ENCODE measurements at regions not wholly inside any gene's neighbourhood (a gene's known extent, or its start where the extent isn't known, plus 50 kb on each side); places are given as distances from the start of the nearest gene placed in this dataset.

DNA sequence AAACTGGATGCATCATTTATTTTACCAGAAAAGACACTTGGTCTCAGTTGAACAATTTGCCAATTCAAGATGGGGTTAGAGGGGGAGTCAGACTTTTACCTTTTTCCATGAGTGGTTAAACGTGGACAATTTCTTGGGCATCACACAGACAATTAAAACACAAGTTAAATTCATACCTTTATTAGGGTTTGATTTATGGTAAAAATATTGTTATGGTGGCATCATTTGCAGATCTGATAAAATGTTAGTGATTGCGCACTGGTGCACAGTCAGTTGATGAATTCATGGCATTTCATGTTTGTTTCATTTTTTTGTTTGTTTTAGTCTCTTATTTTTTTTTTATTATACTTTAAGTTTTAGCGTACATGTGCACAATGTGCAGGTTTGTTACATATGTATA is 399.9 kb downstream of the DOK5 start:
- Histone ChIP-seq H3K4me1 (no peaks in the 10 kb centered on the region), H3K36me3 (no peaks in the 10 kb centered on the region), H3K27ac (no peak overlapping the region), H3K27me3 (no peaks in the 10 kb centered on the region), H3K4me3 (no peak overlapping the region), H3K9me3 (no peaks in the 10 kb centered on the region)
- TF ChIP-seq CTCF (IDR thresholded peaks at IDR 0.05), result no peak
- TF ChIP-seq POLR2A (IDR thresholded peaks at IDR 0.05), result no peak
- WGBS (ENCODE audit: insufficient coverage, low coverage, low lambda C conversion rate, missing lambda C conversion rate), result 56% methylated on average over 2 of the region's 3 CpGs
- no peak for ATAC-seq
- no peak for DNase-seq
- intact Hi-C loops (cut with DNase I), result no loop called here

GRCh38 chr20:54874718-54875117 is 399.3 kb downstream of the DOK5 start:
- no peak for TF ChIP-seq POLR2A (IDR thresholded peaks at IDR 0.05)
- TF ChIP-seq CTCF (IDR thresholded peaks at IDR 0.05), result no peak
- DNase-seq (no peak), ATAC-seq (no peak)
- H3K27ac ChIP-seq, result no peak overlapping the region
- no peaks in the 10 kb centered on the region for H3K36me3 ChIP-seq
- no peaks in the 10 kb centered on the region for H3K9me3 ChIP-seq
- H3K4me3 ChIP-seq, result no peak overlapping the region
- intact Hi-C loops (cut with DNase I), result no loop called here
- H3K4me1 ChIP-seq, result no peaks in the 10 kb centered on the region
- WGBS (ENCODE audit: insufficient coverage, low coverage, low lambda C conversion rate, missing lambda C conversion rate), result 72% methylated on average over 5 of the region's 5 CpGs
- H3K27me3 ChIP-seq, result no peaks in the 10 kb centered on the region

DNA sequence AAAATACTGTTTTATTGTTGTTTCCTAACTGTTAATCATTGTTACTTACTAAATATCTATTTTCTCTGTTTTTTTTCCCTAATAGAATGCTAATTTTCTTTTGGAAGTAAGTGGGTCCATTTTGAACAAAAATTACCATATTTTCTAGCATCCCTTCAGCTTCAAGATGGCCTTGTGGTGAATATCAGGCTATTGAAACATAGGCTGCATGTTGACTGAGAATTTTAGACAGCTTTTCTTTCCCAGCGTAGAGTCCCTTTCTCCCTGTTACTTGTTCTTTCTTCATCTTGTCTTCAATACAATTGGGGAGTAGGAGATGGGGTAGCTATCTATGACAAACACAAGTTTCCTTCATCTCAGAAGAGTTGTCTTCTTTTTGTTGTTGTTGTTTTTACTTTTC is 397.0 kb downstream of the DOK5 start:
- Histone ChIP-seq H3K36me3 (no peaks in the 10 kb centered on the region), H3K9me3 (no peaks in the 10 kb centered on the region), H3K4me1 (no peaks in the 10 kb centered on the region), H3K27me3 (no peaks in the 10 kb centered on the region), H3K27ac (no peak overlapping the region), H3K4me3 (no peak overlapping the region)
- TF ChIP-seq CTCF (IDR thresholded peaks at IDR 0.05), result no peak
- TF ChIP-seq POLR2A (IDR thresholded peaks at IDR 0.05), result no peak
- no peak for DNase-seq
- ATAC-seq, result no peak
- 50% methylated on average over 1 of the region's 1 CpG for WGBS (ENCODE audit: insufficient coverage, low coverage, low lambda C conversion rate, missing lambda C conversion rate)
- intact Hi-C loops (cut with DNase I), result no loop called here

DNA sequence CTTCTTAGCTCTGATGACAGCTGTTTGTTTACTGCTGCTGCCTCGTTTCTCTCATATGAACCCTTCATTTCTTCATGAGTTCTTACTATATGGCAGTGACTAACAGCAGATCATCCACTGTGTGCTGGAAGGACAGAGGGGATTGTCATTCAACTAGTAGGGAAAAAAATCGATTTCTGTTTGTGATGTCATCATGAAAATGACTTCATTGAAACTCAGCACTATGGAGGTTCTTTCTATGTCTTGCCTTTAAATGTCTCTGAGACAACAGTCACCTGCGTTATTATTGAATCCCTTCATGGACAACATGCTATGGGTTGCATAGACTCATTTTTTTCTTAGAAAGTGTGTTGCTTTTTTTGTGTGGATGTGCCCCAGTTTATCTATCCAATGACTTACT is 394.4 kb downstream of the DOK5 start:
- Histone ChIP-seq H3K4me1 (no peaks in the 10 kb centered on the region), H3K27me3 (no peaks in the 10 kb centered on the region), H3K36me3 (no peaks in the 10 kb centered on the region), H3K9me3 (no peaks in the 10 kb centered on the region), H3K4me3 (no peak overlapping the region), H3K27ac (no peak overlapping the region)
- 27% methylated on average over 3 of the region's 3 CpGs for WGBS (ENCODE audit: insufficient coverage, low coverage, low lambda C conversion rate, missing lambda C conversion rate)
- TF ChIP-seq POLR2A (IDR thresholded peaks at IDR 0.05) (no peak), CTCF (IDR thresholded peaks at IDR 0.05) (no peak)
- intact Hi-C loops (cut with DNase I), result no loop called here
- ATAC-seq (no peak), DNase-seq (no peak)

DNA sequence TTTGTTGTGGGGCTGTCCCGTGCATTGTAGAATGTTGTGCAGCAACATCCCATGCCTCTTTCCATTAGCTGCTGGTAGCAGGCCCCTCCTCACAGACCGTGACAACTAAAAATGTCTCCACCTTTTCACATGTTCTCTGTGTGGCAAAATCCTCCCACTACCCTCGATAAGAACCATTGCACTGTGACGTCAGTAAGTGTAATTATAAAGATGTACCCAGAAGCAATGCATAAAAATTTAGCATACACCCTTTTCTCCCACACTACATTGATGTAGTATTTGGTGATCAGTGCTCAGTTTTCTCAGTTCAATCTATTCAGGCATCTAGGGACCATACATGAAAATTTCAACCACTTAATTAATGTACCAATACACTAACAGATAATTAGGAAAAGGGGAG is 389.9 kb downstream of the DOK5 start:
- TF ChIP-seq POLR2A (IDR thresholded peaks at IDR 0.05) (no peak), CTCF (IDR thresholded peaks at IDR 0.05) (no peak)
- intact Hi-C loops (cut with DNase I), result no loop called here
- no peak for ATAC-seq
- Histone ChIP-seq H3K27me3 (no peaks in the 10 kb centered on the region), H3K36me3 (no peaks in the 10 kb centered on the region), H3K4me3 (no peak overlapping the region), H3K4me1 (no peaks in the 10 kb centered on the region), H3K9me3 (no peaks in the 10 kb centered on the region), H3K27ac (no peak overlapping the region)
- 37% methylated on average over 4 of the region's 4 CpGs for WGBS (ENCODE audit: insufficient coverage, low coverage, low lambda C conversion rate, missing lambda C conversion rate)
- no peak for DNase-seq
